Upper lobe of left lung (tissue), 4 donors: ENCODE measurements at regions not wholly inside any gene's neighbourhood (a gene's known extent, or its start where the extent isn't known, plus 50 kb on each side); places are given as distances from the start of the nearest gene placed in this dataset.

Experiments used
- CTCF ChIP-seq, 6 experiments: fragments of 450-650 bp in 4 of 6; fragments of 200-600 bp in 2 of 6; sonication (generic) in 2 of 6; IDR thresholded peaks; one replicate each; pipeline ENCODE4 v1.5.1; 2016 to 2019; ENCODE audit warnings: antibody characterized with exemption in 6 of 6
- POLR2A ChIP-seq, 4 donors: fragments of 450-650 bp; IDR thresholded peaks; one replicate each; pipeline ENCODE4 v1.5.1; 2016 to 2017; ENCODE audit warnings: antibody characterized with exemption in 4 of 4, mild to moderate bottlenecking in 2 of 4

GRCh38 chr15:93341164-93341563 lies 252.2 kb upstream of the RGMA start:
- TF ChIP-seq CTCF (IDR thresholded peaks at IDR 0.05) (no peak), POLR2A (IDR thresholded peaks at IDR 0.05) (no peak)
